ENCODE measurements at regions not wholly inside any gene's neighbourhood (a gene's known extent, or its start where the extent isn't known, plus 50 kb on each side); places are given as distances from the start of the nearest gene placed in this dataset.

DNA sequence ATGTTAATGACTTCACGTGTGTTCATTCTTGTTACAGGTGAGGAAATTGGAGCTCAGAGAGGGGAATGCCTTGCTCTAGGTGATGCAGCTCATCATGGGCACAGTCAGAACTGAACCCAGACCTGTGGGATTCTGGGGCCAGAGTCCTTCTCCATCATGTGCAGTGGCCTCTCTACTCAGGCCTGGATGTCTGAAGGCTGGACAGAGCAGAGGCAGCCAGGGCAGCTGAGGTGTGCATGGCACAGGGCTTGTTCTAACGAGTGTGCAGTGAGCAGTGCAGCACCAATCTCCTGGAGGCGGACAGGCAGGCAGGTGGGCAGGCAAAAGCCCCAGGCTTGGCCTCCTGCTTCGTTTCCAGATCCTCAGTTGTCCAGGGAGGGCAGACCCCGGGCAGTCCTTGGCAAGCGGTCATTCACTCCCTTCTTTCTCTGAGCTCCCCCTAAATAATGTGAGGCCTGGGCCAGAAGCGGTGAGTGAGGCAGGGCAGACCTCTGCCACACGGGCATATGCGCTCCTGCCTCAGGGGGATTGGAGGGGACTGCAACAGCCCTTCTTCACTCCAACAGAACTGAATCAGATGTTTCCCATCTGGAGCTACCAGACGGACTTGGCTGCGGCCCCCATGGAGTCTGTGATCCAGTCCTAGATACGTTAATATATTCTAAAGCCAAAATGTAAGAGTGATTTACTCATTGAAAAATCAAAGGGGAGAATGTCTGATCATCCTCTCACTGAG lies 68.7 kb upstream of the FSTL4 start:
- Histone ChIP-seq H3K9me3 (no peaks in the 10 kb centered on the region), H3K27ac (no peak overlapping the region), H3K36me3 (ENCODE audit: low read depth, missing control alignments) (no peaks in the 10 kb centered on the region), H3K4me3 (no peak overlapping the region), H3K4me1 (no peaks in the 10 kb centered on the region), H3K27me3 (no peaks in the 10 kb centered on the region)
- no peak for TF ChIP-seq POLR2A (IDR thresholded peaks at IDR 0.05)
- TF ChIP-seq, protein P1, sequence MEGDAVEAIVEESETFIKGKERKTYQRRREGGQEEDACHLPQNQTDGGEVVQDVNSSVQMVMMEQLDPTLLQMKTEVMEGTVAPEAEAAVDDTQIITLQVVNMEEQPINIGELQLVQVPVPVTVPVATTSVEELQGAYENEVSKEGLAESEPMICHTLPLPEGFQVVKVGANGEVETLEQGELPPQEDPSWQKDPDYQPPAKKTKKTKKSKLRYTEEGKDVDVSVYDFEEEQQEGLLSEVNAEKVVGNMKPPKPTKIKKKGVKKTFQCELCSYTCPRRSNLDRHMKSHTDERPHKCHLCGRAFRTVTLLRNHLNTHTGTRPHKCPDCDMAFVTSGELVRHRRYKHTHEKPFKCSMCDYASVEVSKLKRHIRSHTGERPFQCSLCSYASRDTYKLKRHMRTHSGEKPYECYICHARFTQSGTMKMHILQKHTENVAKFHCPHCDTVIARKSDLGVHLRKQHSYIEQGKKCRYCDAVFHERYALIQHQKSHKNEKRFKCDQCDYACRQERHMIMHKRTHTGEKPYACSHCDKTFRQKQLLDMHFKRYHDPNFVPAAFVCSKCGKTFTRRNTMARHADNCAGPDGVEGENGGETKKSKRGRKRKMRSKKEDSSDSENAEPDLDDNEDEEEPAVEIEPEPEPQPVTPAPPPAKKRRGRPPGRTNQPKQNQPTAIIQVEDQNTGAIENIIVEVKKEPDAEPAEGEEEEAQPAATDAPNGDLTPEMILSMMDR (IDR thresholded peaks at IDR 0.05), result no peak
- WGBS, 2 donors, result 78 to 83% methylated on average over 10 to 12 of the region's 12 CpGs
- intact Hi-C loops (cut with DNase I; ENCODE audit: low total_unique reads), result no loop called here
- no peak for DNase-seq

DNA sequence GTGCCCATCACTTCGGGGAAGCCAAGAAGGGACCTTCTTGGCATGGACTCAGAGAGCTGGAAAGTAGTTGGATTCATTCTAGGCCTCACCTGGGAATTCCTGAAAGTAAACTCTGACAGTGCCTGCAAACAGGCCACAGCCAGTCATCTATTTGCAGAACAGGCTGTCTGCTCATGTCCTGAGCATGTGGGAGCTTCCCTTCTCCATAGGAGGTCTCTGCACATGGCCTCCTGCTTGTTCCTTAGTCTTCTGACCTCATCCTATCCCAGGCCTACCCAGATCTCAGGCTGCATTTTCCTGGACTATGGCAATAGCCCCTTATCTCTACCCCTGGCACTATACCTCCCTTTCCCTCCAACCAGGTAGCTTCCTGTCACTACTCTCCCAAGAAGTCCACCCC lies 67.2 kb upstream of the FSTL4 start:
- DNase-seq, result no peak
- Histone ChIP-seq H3K36me3 (ENCODE audit: low read depth, missing control alignments) (no peaks in the 10 kb centered on the region), H3K4me3 (no peak overlapping the region), H3K27ac (no peak overlapping the region), H3K9me3 (no peaks in the 10 kb centered on the region), H3K27me3 (no peaks in the 10 kb centered on the region), H3K4me1 (no peaks in the 10 kb centered on the region)
- no peak for TF ChIP-seq POLR2A (IDR thresholded peaks at IDR 0.05)
- TF ChIP-seq, protein P1 (IDR thresholded peaks at IDR 0.05), result no peak
- intact Hi-C loops (cut with DNase I; ENCODE audit: low total_unique reads), result no loop called here
- 82 to 100% methylated on average over 1 of the region's 1 CpG for WGBS, 2 donors

DNA sequence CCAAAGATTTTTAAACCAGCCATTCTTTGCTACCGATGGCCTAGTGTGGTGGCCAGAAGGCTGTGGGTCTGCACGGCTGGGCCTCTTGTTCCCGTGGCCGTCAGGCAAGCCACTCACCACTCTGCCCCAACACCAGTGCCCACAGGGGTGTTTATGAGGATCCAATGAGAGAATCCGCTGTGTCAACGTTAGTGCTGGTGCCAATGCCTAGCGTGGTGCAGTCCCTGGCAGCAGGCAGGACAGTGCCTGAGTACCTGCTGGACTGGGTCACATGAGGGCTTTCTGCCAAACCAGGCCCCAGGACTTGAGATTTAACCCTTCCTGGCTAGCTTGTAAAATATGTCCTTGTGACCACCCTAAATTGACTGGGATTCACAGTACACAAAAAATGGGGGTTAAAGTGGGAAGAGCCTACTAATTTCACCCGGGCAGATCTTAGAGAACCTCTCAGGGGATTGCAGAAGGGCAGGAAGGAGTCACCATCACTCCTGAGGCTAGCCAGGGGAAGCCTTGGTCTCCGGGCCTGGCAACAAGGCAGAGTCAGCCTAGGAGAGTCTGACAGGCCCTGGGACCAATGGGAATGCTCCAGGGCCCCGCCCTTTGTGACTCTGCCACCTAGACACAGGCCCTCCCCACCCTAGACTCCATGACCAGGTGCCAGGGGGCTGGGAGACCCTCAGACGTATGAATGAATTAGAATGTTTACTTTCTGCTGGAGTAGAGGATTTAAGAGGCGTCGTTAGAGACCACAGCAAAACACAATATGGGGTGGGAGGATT lies 63.2 kb upstream of the FSTL4 start:
- WGBS, 2 donors, result 81 to 84% methylated on average over 12 to 13 of the region's 13 CpGs
- intact Hi-C loops (cut with DNase I; ENCODE audit: low total_unique reads), result no loop called here
- H3K27ac ChIP-seq, result no peak overlapping the region
- H3K27me3 ChIP-seq, result no peaks in the 10 kb centered on the region
- no peaks in the 10 kb centered on the region for H3K9me3 ChIP-seq
- H3K4me3 ChIP-seq, result no peak overlapping the region
- no peaks in the 10 kb centered on the region for H3K4me1 ChIP-seq
- no peak for TF ChIP-seq POLR2A (IDR thresholded peaks at IDR 0.05)
- TF ChIP-seq, protein P1 (IDR thresholded peaks at IDR 0.05), result no peak
- H3K36me3 ChIP-seq (ENCODE audit: low read depth, missing control alignments), result no peaks in the 10 kb centered on the region
- no peak for DNase-seq

DNA sequence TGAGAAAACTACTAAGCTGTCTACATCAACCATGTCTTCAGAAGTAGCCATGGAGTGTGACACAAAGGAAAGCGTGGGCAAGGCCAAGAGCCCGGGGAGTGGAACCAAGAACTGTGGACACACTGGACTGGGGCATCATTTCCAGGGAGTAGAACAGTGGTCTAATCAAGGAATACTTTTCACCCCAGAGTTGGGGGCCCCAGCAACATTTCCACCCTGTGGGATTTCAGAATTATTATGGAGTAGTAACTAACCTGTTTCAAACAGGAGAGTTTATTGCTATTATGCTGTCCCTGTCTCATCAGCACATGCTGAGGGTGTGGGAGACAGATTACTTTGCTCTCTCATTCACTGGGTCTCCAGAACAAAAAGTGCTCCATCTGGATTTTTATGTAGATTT lies 58.0 kb upstream of the FSTL4 start:
- no peak overlapping the region for H3K27ac ChIP-seq
- TF ChIP-seq, protein P1 (IDR thresholded peaks at IDR 0.05), result no peak
- no peak for TF ChIP-seq POLR2A (IDR thresholded peaks at IDR 0.05)
- intact Hi-C loops (cut with DNase I; ENCODE audit: low total_unique reads), result no loop called here
- WGBS, 2 donors, result 93 to 100% methylated on average over 2 of the region's 2 CpGs
- H3K9me3 ChIP-seq, result no peaks in the 10 kb centered on the region
- no peak for DNase-seq
- H3K27me3 ChIP-seq, result no peaks in the 10 kb centered on the region
- no peaks in the 10 kb centered on the region for H3K4me1 ChIP-seq
- H3K4me3 ChIP-seq, result no peak overlapping the region
- no peaks in the 10 kb centered on the region for H3K36me3 ChIP-seq (ENCODE audit: low read depth, missing control alignments)

Data from testis (tissue), 2 donors.